ENCODE measurements at regions not wholly inside any gene's neighbourhood (a gene's known extent, or its start where the extent isn't known, plus 50 kb on each side); places are given as distances from the start of the nearest gene placed in this dataset.

DNA sequence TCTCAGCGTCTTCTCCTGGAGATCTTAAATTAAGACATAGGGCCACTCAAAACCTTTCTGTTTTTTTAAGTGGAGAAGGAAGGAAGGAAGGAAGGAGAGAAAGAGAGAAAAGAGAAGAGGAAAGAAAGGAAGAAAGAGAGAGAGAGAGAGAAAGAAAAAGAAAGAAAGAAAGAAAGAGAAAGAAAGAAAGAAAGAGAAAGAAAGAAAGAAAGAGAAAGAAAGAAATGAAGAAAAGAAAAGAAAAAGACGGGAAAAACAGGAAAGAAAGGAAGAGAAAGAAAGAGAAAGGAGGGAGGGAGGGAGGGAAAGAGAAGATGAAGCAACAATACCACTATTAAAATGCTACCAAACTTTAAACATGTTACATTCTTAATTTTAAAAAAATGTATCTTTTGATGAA, 336.5 kb upstream of the ARID1B start:
- no peak for TF ChIP-seq EP300 (IDR thresholded peaks at IDR 0.05)
- no peak for TF ChIP-seq POLR2A (IDR thresholded peaks at IDR 0.05)

All from sigmoid colon (tissue), 4 donors.